Natural killer cell (primary cell): ENCODE measurements at regions not wholly inside any gene's neighbourhood (a gene's known extent, or its start where the extent isn't known, plus 50 kb on each side); places are given as distances from the start of the nearest gene placed in this dataset.

Source experiments
- ATAC-seq, 3 donors: fragments of 150-1000 bp in 2 of 3; fragments of 200-7000 bp in 1 of 3; cut with Tn5 transposase; 1 replicate in 1 of 3; 2 replicates in 2 of 3; pipeline ENCODE4 v1.10.0; 2021; ENCODE audit warnings: mild to moderate bottlenecking in 2 of 3, moderate library complexity in 2 of 3
- DNase-seq, 2 donors: peaks; one replicate each; pipeline versions ENCODE4 v3.0.0 to v3.0.0-alpha.2; 2013 to 2021; ENCODE audit warnings: mixed read lengths in 1 of 2
- H3K27ac ChIP-seq: one replicate; pipeline ENCODE4 v1.5.1; 2013; ENCODE audit warnings: mild to moderate bottlenecking, low read length
- H3K27me3 ChIP-seq: one replicate; pipeline ENCODE4 v1.6.1; 2013; ENCODE audit warnings: low read length; ENCODE audit not compliant: control insufficient read depth, insufficient read depth
- H3K36me3 ChIP-seq: one replicate; pipeline ENCODE4 v1.6.1; 2013; ENCODE audit warnings: low read length; ENCODE audit not compliant: control insufficient read depth, insufficient read depth
- H3K4me1 ChIP-seq: one replicate; pipeline ENCODE4 v1.6.1; 2013; ENCODE audit warnings: low read length; ENCODE audit not compliant: control insufficient read depth, insufficient read depth
- H3K4me3 ChIP-seq: one replicate; pipeline ENCODE4 v1.5.1; 2013; ENCODE audit warnings: low read length
- H3K9me3 ChIP-seq: one replicate; pipeline ENCODE4 v1.6.1; 2013; ENCODE audit warnings: low read length; ENCODE audit not compliant: control insufficient read depth, insufficient read depth
- H3K27ac Mint-ChIP-seq, 2 donors: one replicate each; pipeline ENCODE4 v1.8.0; 2022; ENCODE audit warnings: mild to moderate bottlenecking in 2 of 2, mixed read lengths in 2 of 2, moderate library complexity in 1 of 2
- H3K27me3 Mint-ChIP-seq, 2 donors: one replicate each; pipeline ENCODE4 v1.8.0; 2022; ENCODE audit warnings: low read depth in 2 of 2, mixed read lengths in 2 of 2
- H3K36me3 Mint-ChIP-seq: one replicate; pipeline ENCODE4 v1.8.0; 2022; ENCODE audit warnings: mixed read lengths
- H3K4me1 Mint-ChIP-seq, 2 donors: one replicate each; pipeline ENCODE4 v1.8.0; 2022; ENCODE audit warnings: mixed read lengths in 2 of 2
- H3K4me3 Mint-ChIP-seq: one replicate; pipeline ENCODE4 v1.8.0; 2022; ENCODE audit warnings: mild to moderate bottlenecking, moderate library complexity, mixed read lengths
- H3K9me3 Mint-ChIP-seq, 2 donors: one replicate each; pipeline ENCODE4 v1.8.0; 2022; ENCODE audit warnings: mixed read lengths in 2 of 2
- CTCF ChIP-seq: fragments of 200-600 bp; IDR thresholded peaks from one replicate; pipeline ENCODE4 v1.8.0; 2022; ENCODE audit warnings: antibody characterized with exemption
- WGBS: methylation state at CpG from one replicate; pipeline ENCODE4 v1.1.7; 2013; ENCODE audit warnings: missing lambda C conversion rate; ENCODE audit not compliant: insufficient coverage; 5-methylcytosine and 5-hydroxymethylcytosine counted together
- intact Hi-C: fragments of 100-400 bp; cut with micrococcal nuclease; formaldehyde crosslinking; loops from one replicate; pipeline ENCODE4 v1.14.2; 2022

- peaks cover 3 to 7% of the 10 kb centered on the region in 2 donors for H3K9me3 Mint-ChIP-seq
Measured at GRCh38 chr12:47602949-47603558, 102.8 kb downstream of the RPAP3 start.

GRCh38 chr12:47602325-47602724, 103.5 kb downstream of the RPAP3 start:
- ATAC-seq (no peak), DNase-seq (no peak)
- Mint-ChIP-seq H3K9me3 (peaks cover under 1 to 1% of the 10 kb centered on the region in 2 donors), H3K27ac (no peak overlapping the region), H3K27me3 (no peaks in the 10 kb centered on the region), H3K36me3 (peaks cover 2% of the 10 kb centered on the region), H3K4me3 (no peak overlapping the region), H3K4me1 (peaks cover 5 to 9% of the 10 kb centered on the region in 2 donors)
- 100% methylated on average over 1 of the region's 1 CpG for WGBS
- intact Hi-C loops = no loop called here
- no peak for TF ChIP-seq CTCF
- H3K27me3 ChIP-seq = no peaks in the 10 kb centered on the region
- H3K36me3 ChIP-seq = no peaks in the 10 kb centered on the region
- H3K27ac ChIP-seq = no peak overlapping the region
- H3K4me1 ChIP-seq = no peaks in the 10 kb centered on the region
- peaks cover 6% of the 10 kb centered on the region for H3K9me3 ChIP-seq
- no peak overlapping the region for H3K4me3 ChIP-seq

More at GRCh38 chr12:47602949-47603558, 102.8 kb downstream of the RPAP3 start:
- Mint-ChIP-seq H3K27me3 (no peaks in the 10 kb centered on the region), H3K36me3 (peaks cover 9% of the 10 kb centered on the region), H3K4me1 (peaks cover 5 to 9% of the 10 kb centered on the region in 2 donors), H3K4me3 (no peak overlapping the region), H3K27ac (no peak overlapping the region)
- intact Hi-C loops = no loop called here
- Histone ChIP-seq H3K27me3 (no peaks in the 10 kb centered on the region), H3K9me3 (peaks cover 6% of the 10 kb centered on the region), H3K27ac (no peak overlapping the region), H3K36me3 (no peaks in the 10 kb centered on the region), H3K4me1 (no peaks in the 10 kb centered on the region), H3K4me3 (no peak overlapping the region)
- ATAC-seq (no peak), DNase-seq (no peak)
- 95% methylated on average over 11 of the region's 11 CpGs for WGBS
- no peak for TF ChIP-seq CTCF

GRCh38 chr12:47601071-47601470, 104.8 kb downstream of the RPAP3 start:
- Mint-ChIP-seq H3K27ac (no peak overlapping the region), H3K4me1 (peaks cover 5 to 9% of the 10 kb centered on the region in 2 donors), H3K4me3 (no peak overlapping the region), H3K9me3 (no peaks in the 10 kb centered on the region), H3K27me3 (no peaks in the 10 kb centered on the region), H3K36me3 (no peaks in the 10 kb centered on the region)
- no peak for TF ChIP-seq CTCF
- no peak overlapping the region for H3K27ac ChIP-seq
- no peak overlapping the region for H3K4me3 ChIP-seq
- H3K4me1 ChIP-seq = no peaks in the 10 kb centered on the region
- intact Hi-C loops = no loop called here
- DNase-seq (no peak), ATAC-seq (no peak)
- no peaks in the 10 kb centered on the region for H3K27me3 ChIP-seq
- H3K36me3 ChIP-seq = no peaks in the 10 kb centered on the region
- no peaks in the 10 kb centered on the region for H3K9me3 ChIP-seq

GRCh38 chr12:47591795-47592194, 114.0 kb downstream of the RPAP3 start:
- no peak for ATAC-seq
- Histone ChIP-seq H3K27me3 (no peaks in the 10 kb centered on the region), H3K9me3 (no peaks in the 10 kb centered on the region), H3K27ac (no peak overlapping the region), H3K36me3 (no peaks in the 10 kb centered on the region), H3K4me3 (no peak overlapping the region), H3K4me1 (no peaks in the 10 kb centered on the region)
- no peak for TF ChIP-seq CTCF
- no peaks in the 10 kb centered on the region for H3K4me1 Mint-ChIP-seq
- no peaks in the 10 kb centered on the region for H3K36me3 Mint-ChIP-seq
- no peak for DNase-seq
- no peaks in the 10 kb centered on the region for H3K9me3 Mint-ChIP-seq
- 68% methylated on average over 4 of the region's 4 CpGs for WGBS
- H3K4me3 Mint-ChIP-seq = no peak overlapping the region
- intact Hi-C loops = no loop called here
- peaks cover 5 to 10% of the 10 kb centered on the region in 2 donors for H3K27me3 Mint-ChIP-seq
- no peak overlapping the region for H3K27ac Mint-ChIP-seq
